GM08714 (cell line): ENCODE measurements at regions not wholly inside any gene's neighbourhood (a gene's known extent, or its start where the extent isn't known, plus 50 kb on each side); places are given as distances from the start of the nearest gene placed in this dataset.
"Not testable (repeated sequence)": the region's sequence is repeated elsewhere in the genome, so short reads cannot be mapped to it uniquely, and the experiment has no call there.

ENCODE experiments used
- H3K4me3 ChIP-seq: fragments of 200-500 bp; sonication (Bioruptor generic); 2 replicates; pipeline ENCODE4 v1.5.1; 2014; ENCODE audit warnings: mild to moderate bottlenecking, low read length, inconsistent platforms
- ZNF274 ChIP-seq: IDR thresholded peaks from 2 replicates; pipeline ENCODE4 v1.6.1; 2012; ENCODE audit warnings: mild to moderate bottlenecking, low read depth, low read length

DNA sequence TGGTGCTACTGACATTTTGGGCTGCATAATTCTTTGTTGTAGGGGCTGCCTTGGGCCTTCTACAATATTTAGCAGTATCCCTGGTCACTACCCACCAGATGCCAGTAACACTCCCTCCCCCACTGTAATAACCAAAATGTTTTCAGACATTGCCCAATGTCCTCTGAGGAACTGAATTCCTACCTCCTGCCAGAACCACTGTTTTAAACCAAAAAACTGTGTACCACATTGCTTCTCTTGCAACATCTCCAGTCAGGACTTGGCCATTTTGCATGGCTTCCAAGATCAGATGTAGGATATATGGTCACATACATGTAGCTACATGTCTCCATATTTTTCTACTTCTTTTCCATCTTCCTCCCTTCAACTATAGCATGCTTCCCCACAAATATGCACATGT is 97.4 kb upstream of the IFNGR1 start:
- no peak for TF ChIP-seq ZNF274
- H3K4me3 ChIP-seq, result no peak overlapping the region

DNA sequence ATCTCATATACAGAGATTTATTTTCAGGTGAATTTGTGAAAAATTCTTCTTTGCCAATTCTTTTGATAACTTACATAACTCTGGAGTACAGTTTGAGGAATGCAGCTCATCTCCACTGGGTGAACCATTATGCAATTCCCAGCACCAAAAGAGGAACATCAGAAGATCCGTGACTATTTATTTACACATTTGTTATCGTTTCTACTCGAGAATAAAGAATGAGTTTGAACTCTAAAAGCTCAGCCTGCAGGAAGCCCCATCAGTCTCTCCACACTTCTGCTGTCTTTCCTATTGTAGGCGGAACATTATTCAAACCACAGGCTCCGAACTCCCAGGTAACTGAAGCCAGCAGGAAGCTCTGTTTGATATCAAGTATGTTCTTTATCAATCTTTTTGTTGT is 95.9 kb upstream of the IFNGR1 start:
- TF ChIP-seq ZNF274, result no peak
- H3K4me3 ChIP-seq, result no peak overlapping the region

DNA sequence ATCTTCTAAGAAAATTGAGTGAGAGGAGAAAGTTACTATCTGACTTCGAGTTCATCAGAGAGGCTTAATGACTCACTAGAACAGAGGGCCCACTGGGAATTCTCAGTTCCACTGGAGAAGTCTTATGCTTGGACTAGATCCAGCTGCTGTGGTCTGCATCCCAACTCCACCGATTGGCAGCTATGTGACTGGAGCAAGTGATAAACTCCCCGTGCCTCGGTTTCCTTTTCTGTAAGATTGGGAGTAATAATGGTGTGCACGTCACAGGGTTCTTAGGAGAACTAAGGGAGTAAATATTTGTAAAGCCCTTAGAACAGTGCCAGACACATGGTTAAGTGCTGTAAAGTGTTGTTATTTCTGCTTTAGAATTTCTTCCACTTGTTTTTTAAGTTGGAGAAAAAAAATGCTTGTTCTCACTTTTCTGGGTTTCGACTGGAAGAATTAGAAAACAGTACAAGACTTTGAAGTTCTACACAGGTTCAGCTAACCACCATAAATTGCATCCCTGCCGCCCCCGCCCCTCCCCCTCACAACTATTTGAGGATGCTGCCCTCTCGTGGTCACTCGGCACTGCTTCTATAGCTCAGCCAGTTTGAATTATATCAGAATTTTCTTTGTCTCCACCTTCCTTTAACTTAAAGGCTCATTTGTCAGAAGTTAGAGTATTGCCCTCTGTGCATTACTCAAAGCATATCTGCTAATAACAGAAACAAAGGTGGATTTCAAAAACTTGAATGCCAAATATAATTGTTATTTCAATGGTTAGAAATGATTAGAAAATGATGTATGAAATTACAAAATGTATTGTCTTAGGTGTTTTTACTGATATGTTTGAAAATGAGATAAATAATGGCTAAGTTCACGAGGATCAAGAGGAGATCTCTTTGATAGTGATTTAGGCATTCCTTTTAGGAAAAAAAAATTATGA is 95.0 kb upstream of the IFNGR1 start:
- no peak overlapping the region for H3K4me3 ChIP-seq
- TF ChIP-seq ZNF274, result no peak

DNA sequence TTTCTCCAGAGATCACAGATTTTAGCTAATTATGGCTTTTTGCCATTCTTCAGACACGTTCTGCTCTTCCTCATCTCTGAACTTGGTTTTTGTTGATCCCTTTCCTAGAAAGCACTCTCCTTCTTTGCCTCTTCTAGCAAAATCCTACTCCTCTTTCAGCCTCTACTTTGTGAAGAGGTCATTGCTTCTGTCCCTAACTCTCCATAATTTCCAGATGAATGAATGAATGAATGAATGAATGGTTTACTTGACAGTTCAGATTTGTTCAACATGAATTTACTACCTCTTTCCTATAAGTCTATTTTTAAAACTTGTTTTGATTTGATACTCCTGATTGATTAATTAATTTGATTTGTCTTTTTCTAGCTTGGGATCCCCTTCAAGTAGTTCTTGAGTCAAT is 94.0 kb upstream of the IFNGR1 start:
- no peak overlapping the region for H3K4me3 ChIP-seq
- TF ChIP-seq ZNF274, result no peak

GRCh38 chr6:137311940-137312339 is 92.8 kb upstream of the IFNGR1 start:
- no peak for TF ChIP-seq ZNF274
- no peak overlapping the region for H3K4me3 ChIP-seq

- H3K4me3 ChIP-seq, result no peak overlapping the region
- no peak for TF ChIP-seq ZNF274
Measured at GRCh38 chr6:137309078-137309762, 90.0 kb upstream of the IFNGR1 start.

- no peak for TF ChIP-seq ZNF274
- no peak overlapping the region for H3K4me3 ChIP-seq
Measured at GRCh38 chr6:137307163-137307854, 88.1 kb upstream of the IFNGR1 start.

- no peak for TF ChIP-seq ZNF274
- no peak overlapping the region for H3K4me3 ChIP-seq
Measured at GRCh38 chr6:137305691-137306090, 86.5 kb upstream of the IFNGR1 start.

DNA sequence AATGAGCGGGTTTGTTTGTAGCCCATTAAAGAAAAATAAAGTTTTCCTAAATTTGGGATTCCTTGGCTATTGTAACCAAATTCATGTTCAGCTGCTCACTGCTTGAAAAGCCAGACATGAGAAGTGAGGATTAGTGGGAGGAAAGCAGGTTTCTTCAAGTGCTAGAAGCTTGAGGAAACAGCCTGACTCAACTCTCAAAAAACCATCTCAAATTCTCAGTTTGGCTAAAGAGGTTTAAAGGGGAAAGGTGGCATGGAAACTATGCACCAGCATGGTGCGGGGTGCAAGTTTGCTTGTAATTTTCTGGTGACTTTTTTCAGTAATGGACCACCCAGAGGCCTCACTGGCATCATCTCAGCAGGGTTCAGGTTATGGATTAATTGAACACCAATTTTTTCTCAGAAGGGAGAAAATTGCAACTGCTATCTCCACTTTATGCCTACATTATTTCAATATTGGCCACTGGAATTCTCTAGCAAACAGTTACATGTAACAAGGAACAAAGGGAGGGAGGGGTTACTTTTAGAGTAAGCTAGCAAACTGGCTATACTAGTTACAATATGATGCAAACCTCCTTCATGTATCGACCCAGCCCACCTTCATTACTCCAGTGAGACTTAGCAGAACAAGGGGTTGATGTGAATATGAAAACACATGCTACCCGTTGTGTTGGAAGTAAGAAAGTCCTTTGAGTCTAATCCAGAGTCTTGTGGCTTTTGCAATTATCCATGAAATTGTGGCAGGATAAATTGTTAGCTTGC is 85.0 kb upstream of the IFNGR1 start:
- H3K4me3 ChIP-seq, result no peak overlapping the region
- TF ChIP-seq ZNF274, result no peak

DNA sequence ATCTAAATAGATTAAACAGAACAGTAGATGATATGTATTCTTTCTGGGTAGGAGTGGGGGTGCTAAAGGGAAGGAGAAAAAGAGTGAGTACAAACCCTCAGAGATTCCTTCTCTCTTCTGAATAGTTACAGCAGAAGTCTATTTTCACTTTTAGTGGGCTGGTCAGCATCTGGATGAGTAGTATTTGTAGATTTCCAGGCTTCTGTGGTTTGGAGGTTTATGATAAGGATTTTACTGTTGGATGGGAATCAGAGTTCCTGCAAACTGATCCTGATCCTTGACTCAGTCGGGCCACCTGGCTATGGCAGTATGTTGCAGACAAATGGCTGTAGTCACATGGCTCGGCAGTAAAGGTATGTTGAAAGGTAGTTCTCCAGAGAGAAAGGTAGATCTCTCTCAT is 84.3 kb upstream of the IFNGR1 start:
- no peak for TF ChIP-seq ZNF274
- no peak overlapping the region for H3K4me3 ChIP-seq

GRCh38 chr6:137299681-137300080 is 80.5 kb upstream of the IFNGR1 start:
- H3K4me3 ChIP-seq, result no peak overlapping the region
- TF ChIP-seq ZNF274, result no peak

DNA sequence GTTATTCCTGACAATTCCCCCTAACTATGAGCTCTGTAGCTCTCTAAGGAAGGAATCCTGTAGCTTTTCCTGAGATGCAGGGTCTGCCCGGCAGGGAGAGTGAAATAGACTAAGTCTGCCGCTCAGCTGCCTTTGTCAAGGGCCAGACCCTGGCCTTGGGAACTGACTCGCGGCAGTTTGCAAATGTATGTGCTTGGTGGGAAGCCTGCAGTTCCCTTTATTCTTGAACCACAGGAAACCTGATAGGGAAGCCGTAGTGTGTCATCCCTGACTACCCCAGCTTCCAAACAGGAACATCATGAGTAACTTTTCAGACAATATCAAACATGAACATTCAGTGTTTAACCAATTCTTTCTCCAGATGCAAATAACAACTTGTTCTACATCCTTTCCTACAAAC is 78.7 kb upstream of the IFNGR1 start:
- TF ChIP-seq ZNF274, result no peak
- H3K4me3 ChIP-seq, result no peak overlapping the region

GRCh38 chr6:137292326-137292725 is 73.1 kb upstream of the IFNGR1 start:
- not testable (repeated sequence) for H3K4me3 ChIP-seq

GRCh38 chr6:137291441-137291840 is 72.3 kb upstream of the IFNGR1 start:
- H3K4me3 ChIP-seq, result no peak overlapping the region

More at GRCh38 chr6:137291441-137291840, 72.3 kb upstream of the IFNGR1 start:
- TF ChIP-seq ZNF274, result no peak
